ENCODE measurements at regions not wholly inside any gene's neighbourhood (a gene's known extent, or its start where the extent isn't known, plus 50 kb on each side); places are given as distances from the start of the nearest gene placed in this dataset.

DNA sequence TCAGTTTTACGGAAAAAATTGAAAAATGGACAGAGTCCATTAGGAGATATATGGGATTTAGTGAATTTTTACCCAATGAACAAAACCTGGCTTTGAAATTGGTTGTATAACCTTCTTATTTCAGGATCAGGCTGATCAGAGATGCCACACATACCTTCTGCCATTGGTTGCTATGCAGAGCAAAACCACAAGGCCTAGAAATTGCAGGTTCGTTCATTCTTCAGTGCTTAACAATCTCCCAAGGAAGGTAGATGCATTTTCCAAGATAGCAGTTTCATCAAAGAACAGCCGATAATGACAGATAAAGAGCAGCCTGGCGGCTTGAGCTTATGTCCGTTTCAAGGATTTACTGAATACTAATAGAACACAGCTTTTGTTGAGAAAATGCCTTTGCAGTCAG lies 868.8 kb downstream of the EPHA4 start:
- no peak for TF ChIP-seq EZH2phosphoT487 (IDR thresholded peaks at IDR 0.05; ENCODE audit: borderline replicate concordance, low read length)
- TF ChIP-seq, protein P1, sequence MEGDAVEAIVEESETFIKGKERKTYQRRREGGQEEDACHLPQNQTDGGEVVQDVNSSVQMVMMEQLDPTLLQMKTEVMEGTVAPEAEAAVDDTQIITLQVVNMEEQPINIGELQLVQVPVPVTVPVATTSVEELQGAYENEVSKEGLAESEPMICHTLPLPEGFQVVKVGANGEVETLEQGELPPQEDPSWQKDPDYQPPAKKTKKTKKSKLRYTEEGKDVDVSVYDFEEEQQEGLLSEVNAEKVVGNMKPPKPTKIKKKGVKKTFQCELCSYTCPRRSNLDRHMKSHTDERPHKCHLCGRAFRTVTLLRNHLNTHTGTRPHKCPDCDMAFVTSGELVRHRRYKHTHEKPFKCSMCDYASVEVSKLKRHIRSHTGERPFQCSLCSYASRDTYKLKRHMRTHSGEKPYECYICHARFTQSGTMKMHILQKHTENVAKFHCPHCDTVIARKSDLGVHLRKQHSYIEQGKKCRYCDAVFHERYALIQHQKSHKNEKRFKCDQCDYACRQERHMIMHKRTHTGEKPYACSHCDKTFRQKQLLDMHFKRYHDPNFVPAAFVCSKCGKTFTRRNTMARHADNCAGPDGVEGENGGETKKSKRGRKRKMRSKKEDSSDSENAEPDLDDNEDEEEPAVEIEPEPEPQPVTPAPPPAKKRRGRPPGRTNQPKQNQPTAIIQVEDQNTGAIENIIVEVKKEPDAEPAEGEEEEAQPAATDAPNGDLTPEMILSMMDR (conservative IDR thresholded peaks at IDR 0.05; ENCODE audit: low read depth, low read length): no peak
- no peak for TF ChIP-seq EZH2 (IDR thresholded peaks at IDR 0.05; ENCODE audit: low read length, unreplicated experiment)
